ENCODE measurements at regions not wholly inside any gene's neighbourhood (a gene's known extent, or its start where the extent isn't known, plus 50 kb on each side); places are given as distances from the start of the nearest gene placed in this dataset.

DNA sequence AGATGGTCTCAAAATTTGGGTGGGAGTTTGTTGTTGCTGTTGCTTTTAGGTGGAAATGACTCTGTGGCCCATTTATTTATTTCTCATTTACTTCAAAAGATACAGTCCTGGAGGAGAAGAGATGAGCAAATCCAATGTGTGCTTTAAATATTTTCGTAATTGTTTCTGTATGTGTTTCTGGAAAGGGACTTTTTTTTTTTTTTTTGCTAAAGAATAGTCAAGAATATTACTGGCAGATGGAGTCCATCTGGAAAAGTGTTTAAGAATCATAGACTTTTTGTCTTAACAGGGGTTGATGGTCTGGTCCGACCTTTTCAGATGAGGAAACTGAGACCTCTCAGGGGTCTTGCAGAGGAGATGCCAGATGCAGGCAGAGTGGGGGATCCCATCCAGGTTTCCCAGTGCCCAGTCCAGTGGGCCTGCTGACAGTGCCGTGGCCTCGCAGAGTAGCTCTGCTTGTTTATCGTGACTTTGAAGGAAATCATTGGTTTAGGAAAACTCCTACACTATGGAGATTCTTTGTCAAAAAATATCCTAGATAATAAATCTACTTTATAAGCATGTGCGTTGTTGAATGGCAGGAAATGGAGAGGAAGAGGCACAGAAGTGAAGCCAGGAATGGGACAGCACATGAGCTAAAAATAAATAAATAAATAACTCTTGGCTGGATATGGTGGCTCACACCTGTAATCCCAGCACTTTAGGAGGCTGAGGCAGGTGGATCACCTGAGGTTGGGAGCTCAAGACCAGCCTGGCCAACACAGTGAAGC lies 164.3 kb upstream of the SVIL start:
- no peaks in the 10 kb centered on the region for H3K4me1 ChIP-seq (ENCODE audit: insufficient read depth, low read length)
- Mint-ChIP-seq H3K27ac (peak overlapping the region in 1 of 3 experiments; percentile 31; a peak in 1 of 7 replicates), H3K27me3 (ENCODE audit: low read depth) (peaks cover 1% of the 10 kb centered on the region), H3K36me3 (ENCODE audit: insufficient read depth in 1 of 3, low read depth in 3 of 3) (no peaks in the 10 kb centered on the region), H3K9me3 (no peaks in the 10 kb centered on the region), H3K4me1 (no peaks in the 10 kb centered on the region), H3K4me3 (no peak overlapping the region)
- WGBS (ENCODE audit: extremely low coverage, insufficient read length, low lambda C conversion rate) = no CpG with 5 or more reads among the region's 6 CpGs
- no peaks in the 10 kb centered on the region for H3K27me3 ChIP-seq (ENCODE audit: insufficient read depth, low read length)
- H3K56ac ChIP-seq (ENCODE audit: insufficient read length, low read depth, low read length) = no peak overlapping the region
- H4K20me1 ChIP-seq (ENCODE audit: control insufficient read depth, insufficient read depth, insufficient read length) = no peaks in the 10 kb centered on the region
- no peak overlapping the region for H4K8ac ChIP-seq (replicated peaks; ENCODE audit: insufficient read length, low read depth, low read length)
- no peaks in the 10 kb centered on the region for H3K79me2 ChIP-seq (ENCODE audit: insufficient read depth, low read length)
- H2BK15ac ChIP-seq (ENCODE audit: low read depth, low read length) = no peak overlapping the region
- no peak overlapping the region for H3K4me2 ChIP-seq (ENCODE audit: insufficient read depth, insufficient read length, low read length)
- H2BK20ac ChIP-seq (ENCODE audit: low read depth, low read length, poor library complexity, severe bottlenecking) = no peak overlapping the region
- no peak overlapping the region for H2BK5ac ChIP-seq (ENCODE audit: insufficient read length, low read length)
- H3K4ac ChIP-seq (ENCODE audit: low read depth, low read length) = no peak overlapping the region
- no peak overlapping the region for H3T11ph ChIP-seq (ENCODE audit: low read length)
- TF ChIP-seq, protein P1, sequence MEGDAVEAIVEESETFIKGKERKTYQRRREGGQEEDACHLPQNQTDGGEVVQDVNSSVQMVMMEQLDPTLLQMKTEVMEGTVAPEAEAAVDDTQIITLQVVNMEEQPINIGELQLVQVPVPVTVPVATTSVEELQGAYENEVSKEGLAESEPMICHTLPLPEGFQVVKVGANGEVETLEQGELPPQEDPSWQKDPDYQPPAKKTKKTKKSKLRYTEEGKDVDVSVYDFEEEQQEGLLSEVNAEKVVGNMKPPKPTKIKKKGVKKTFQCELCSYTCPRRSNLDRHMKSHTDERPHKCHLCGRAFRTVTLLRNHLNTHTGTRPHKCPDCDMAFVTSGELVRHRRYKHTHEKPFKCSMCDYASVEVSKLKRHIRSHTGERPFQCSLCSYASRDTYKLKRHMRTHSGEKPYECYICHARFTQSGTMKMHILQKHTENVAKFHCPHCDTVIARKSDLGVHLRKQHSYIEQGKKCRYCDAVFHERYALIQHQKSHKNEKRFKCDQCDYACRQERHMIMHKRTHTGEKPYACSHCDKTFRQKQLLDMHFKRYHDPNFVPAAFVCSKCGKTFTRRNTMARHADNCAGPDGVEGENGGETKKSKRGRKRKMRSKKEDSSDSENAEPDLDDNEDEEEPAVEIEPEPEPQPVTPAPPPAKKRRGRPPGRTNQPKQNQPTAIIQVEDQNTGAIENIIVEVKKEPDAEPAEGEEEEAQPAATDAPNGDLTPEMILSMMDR (conservative IDR thresholded peaks at IDR 0.05) = no peak
- H2AK5ac ChIP-seq (ENCODE audit: insufficient read length, low read length) = no peak overlapping the region
- no peak overlapping the region for H3K18ac ChIP-seq (ENCODE audit: insufficient read length, low read depth, low read length)
- H3K9me3 ChIP-seq (ENCODE audit: control insufficient read depth, low read depth, low read length) = no peaks in the 10 kb centered on the region
- H2BK120ac ChIP-seq (ENCODE audit: low read depth, low read length, poor library complexity, severe bottlenecking) = no peak overlapping the region
- no peak overlapping the region for H3K14ac ChIP-seq (ENCODE audit: insufficient read depth, low read length)
- H3K23ac ChIP-seq (ENCODE audit: insufficient read length, low read depth, low read length) = no peak overlapping the region
- H2BK12ac ChIP-seq (ENCODE audit: insufficient read length, low read depth, low read length) = no peak overlapping the region
- no peak overlapping the region for H4K91ac ChIP-seq (ENCODE audit: insufficient read length, low read depth, low read length)
- H3K79me1 ChIP-seq (ENCODE audit: insufficient read depth, low read depth, low read length, poor library complexity, severe bottlenecking) = no peaks in the 10 kb centered on the region
- DNase-seq = no peak
- H3K9ac ChIP-seq (ENCODE audit: extremely low read depth, insufficient read length, low read length) = no peak overlapping the region
- H2AFZ ChIP-seq (ENCODE audit: low read length) = no peak overlapping the region
- no peaks in the 10 kb centered on the region for H3K23me2 ChIP-seq (ENCODE audit: insufficient read length, low read depth, low read length, poor library complexity, severe bottlenecking)
- no peak overlapping the region for H3K27ac ChIP-seq (ENCODE audit: insufficient read length, low read depth, low read length)
- H4K5ac ChIP-seq (ENCODE audit: insufficient read length, low read depth, low read length) = no peak overlapping the region
